Stimulated activated naive CD8-positive, alpha-beta T cell treated with anti-CD3 and anti-CD28 coated beads, Interleukin-15, Interleukin-2, amounts not matched to agents 100 U/mL and 50 U/mL, for 24 hours (primary cell): ENCODE measurements at regions not wholly inside any gene's neighbourhood (a gene's known extent, or its start where the extent isn't known, plus 50 kb on each side); places are given as distances from the start of the nearest gene placed in this dataset.

Experiments used
- ATAC-seq: fragments of 150-1000 bp; cut with Tn5 transposase; one replicate; pipeline ENCODE4 v1.10.0; 2021
- DNase-seq: peaks from one replicate; pipeline ENCODE4 v3.0.0; 2021

- ATAC-seq (peak; percentile 36), DNase-seq (no peak)
Measured at GRCh38 chr2:181348107-181348837, 108.9 kb upstream of the ITGA4 start.

GRCh38 chr2:181352158-181352557, 105.0 kb upstream of the ITGA4 start:
- ATAC-seq (no peak), DNase-seq (no peak)

GRCh38 chr2:181354626-181355025, 102.6 kb upstream of the ITGA4 start:
- no peak for ATAC-seq
- DNase-seq: no peak

GRCh38 chr2:181356526-181357130, 100.6 kb upstream of the ITGA4 start:
- DNase-seq (no peak), ATAC-seq (no peak)

GRCh38 chr2:181357979-181358378, 99.2 kb upstream of the ITGA4 start:
- ATAC-seq (peak; percentile 46), DNase-seq (peak; percentile 17)

GRCh38 chr2:181362561-181362960, 94.6 kb upstream of the ITGA4 start:
- DNase-seq (no peak), ATAC-seq (no peak)

- no peak for ATAC-seq
Measured at GRCh38 chr2:181363164-181363563, 94.0 kb upstream of the ITGA4 start.

GRCh38 chr2:181364492-181365170, 92.6 kb upstream of the ITGA4 start:
- DNase-seq (no peak), ATAC-seq (no peak)

More at GRCh38 chr2:181363164-181363563, 94.0 kb upstream of the ITGA4 start:
- no peak for DNase-seq

- no peak for DNase-seq
- no peak for ATAC-seq
Measured at GRCh38 chr2:181366675-181367175, 90.5 kb upstream of the ITGA4 start.

GRCh38 chr2:181367411-181367810, 89.8 kb upstream of the ITGA4 start:
- ATAC-seq (no peak), DNase-seq (no peak)

- ATAC-seq (no peak), DNase-seq (no peak)
Measured at GRCh38 chr2:181367906-181368435, 89.2 kb upstream of the ITGA4 start.

GRCh38 chr2:181370126-181370525, 87.1 kb upstream of the ITGA4 start:
- ATAC-seq (no peak), DNase-seq (no peak)

- no peak for DNase-seq
- ATAC-seq: no peak
Measured at GRCh38 chr2:181371195-181371594, 86.0 kb upstream of the ITGA4 start.

- ATAC-seq (no peak), DNase-seq (no peak)
Measured at GRCh38 chr2:181371782-181372645, 85.2 kb upstream of the ITGA4 start.

GRCh38 chr2:181372646-181373040, 84.5 kb upstream of the ITGA4 start:
- DNase-seq: no peak

GRCh38 chr2:181374781-181375675, 82.2 kb upstream of the ITGA4 start:
- DNase-seq (no peak), ATAC-seq (no peak)

More at GRCh38 chr2:181372646-181373040, 84.5 kb upstream of the ITGA4 start:
- ATAC-seq: no peak

- DNase-seq (no peak), ATAC-seq (no peak)
Measured at GRCh38 chr2:181376442-181376841, 80.7 kb upstream of the ITGA4 start.

GRCh38 chr2:181376999-181377398, 80.2 kb upstream of the ITGA4 start:
- ATAC-seq (no peak), DNase-seq (no peak)

- no peak for DNase-seq
- no peak for ATAC-seq
Measured at GRCh38 chr2:181378491-181378890, 78.7 kb upstream of the ITGA4 start.

- no peak for DNase-seq
Measured at GRCh38 chr2:181380581-181380980, 76.6 kb upstream of the ITGA4 start.

GRCh38 chr2:181384923-181385322, 72.3 kb upstream of the ITGA4 start:
- no peak for ATAC-seq

More at GRCh38 chr2:181380581-181380980, 76.6 kb upstream of the ITGA4 start:
- no peak for ATAC-seq

More at GRCh38 chr2:181384923-181385322, 72.3 kb upstream of the ITGA4 start:
- no peak for DNase-seq
